ENCODE measurements at regions not wholly inside any gene's neighbourhood (a gene's known extent, or its start where the extent isn't known, plus 50 kb on each side); places are given as distances from the start of the nearest gene placed in this dataset.

- Histone ChIP-seq H3K4me1 (ENCODE audit: control insufficient read depth in 2 of 2, insufficient read depth in 2 of 2, low read length in 2 of 2) (no peaks in the 10 kb centered on the region), H3K27ac (ENCODE audit: low read length in 2 of 2) (no peak overlapping the region), H3K36me3 (replicated peaks in 1 of 2; ENCODE audit: control extremely low read depth in 1 of 2, control insufficient read depth in 1 of 2, extremely low read depth in 1 of 2, insufficient read depth in 2 of 2, low read length in 1 of 2) (no peaks in the 10 kb centered on the region), H3K9ac (ENCODE audit: low read length) (no peak overlapping the region), H3K79me2 (ENCODE audit: control insufficient read depth, insufficient read depth, low read length) (no peaks in the 10 kb centered on the region), H2AFZ (ENCODE audit: insufficient read depth, low read depth, low read length, poor library complexity, severe bottlenecking) (no peak overlapping the region), H3K4me2 (replicated peaks; ENCODE audit: low read depth, low read length, poor library complexity, severe bottlenecking) (no peak overlapping the region), H4K20me1 (ENCODE audit: control insufficient read depth, insufficient read depth, low read length, poor library complexity, severe bottlenecking) (no peaks in the 10 kb centered on the region), H3K9me3 (ENCODE audit: control extremely low read depth in 1 of 3, control insufficient read depth in 2 of 3, insufficient read depth in 1 of 3, low read length in 2 of 3) (peaks cover 0 to 12% (median 0%) of the 10 kb centered on the region in 3 donors), H3K4me3 (ENCODE audit: control extremely low read depth in 1 of 5, extremely low read depth in 1 of 5, insufficient read depth in 1 of 5, low read depth in 2 of 5, low read length in 4 of 5) (no peak overlapping the region), H3K27me3 (replicated peaks in 1 of 4; ENCODE audit: control extremely low read depth in 1 of 4, control insufficient read depth in 3 of 4, insufficient read depth in 4 of 4, low read length in 3 of 4) (no peaks in the 10 kb centered on the region)
- ATAC-seq (ENCODE audit: low read depth) (no peak), DNase-seq (no peak)
- H3K27ac Mint-ChIP-seq, result no peak overlapping the region
- H3K4me3 Mint-ChIP-seq, result no peak overlapping the region
- WGBS (ENCODE audit: insufficient coverage), result 95% methylated on average over 37 of the region's 37 CpGs
- no peaks in the 10 kb centered on the region for H3K27me3 Mint-ChIP-seq
- intact Hi-C loops (cut with micrococcal nuclease), result no loop called here
- ChIA-PET CTCF (no interaction called here), POLR2A (no interaction called here)
- H3K9me3 Mint-ChIP-seq (ENCODE audit: insufficient read depth), result no peaks in the 10 kb centered on the region
- H3K4me1 Mint-ChIP-seq, result no peaks in the 10 kb centered on the region
- no peak for TF ChIP-seq EZH2 (IDR thresholded peaks at IDR 0.05; ENCODE audit: borderline replicate concordance, insufficient read depth, low read depth, low read length, poor library complexity, severe bottlenecking)
- TF ChIP-seq CTCF (IDR thresholded peaks at IDR 0.05), result no peak
Observed at GRCh38 chr7:156232931-156233705, 407.5 kb upstream of the RNF32 start.

- no peak overlapping the region for H2AFZ ChIP-seq (ENCODE audit: insufficient read depth, low read depth, low read length, poor library complexity, severe bottlenecking)
- no peak overlapping the region for H3K4me3 ChIP-seq (ENCODE audit: control extremely low read depth in 1 of 5, extremely low read depth in 1 of 5, insufficient read depth in 1 of 5, low read depth in 2 of 5, low read length in 4 of 5)
- TF ChIP-seq EZH2 (IDR thresholded peaks at IDR 0.05; ENCODE audit: borderline replicate concordance, insufficient read depth, low read depth, low read length, poor library complexity, severe bottlenecking) (no peak), CTCF (IDR thresholded peaks at IDR 0.05) (no peak)
- H3K9ac ChIP-seq (ENCODE audit: low read length), result no peak overlapping the region
- Mint-ChIP-seq H3K27me3 (no peaks in the 10 kb centered on the region), H3K9me3 (ENCODE audit: insufficient read depth) (no peaks in the 10 kb centered on the region), H3K4me1 (no peaks in the 10 kb centered on the region), H3K27ac (no peak overlapping the region), H3K4me3 (no peak overlapping the region)
- no peak overlapping the region for H3K4me2 ChIP-seq (replicated peaks; ENCODE audit: low read depth, low read length, poor library complexity, severe bottlenecking)
- intact Hi-C loops (cut with micrococcal nuclease), result no loop called here
- ATAC-seq (ENCODE audit: low read depth) (no peak), DNase-seq (no peak)
- H3K36me3 ChIP-seq (replicated peaks in 1 of 2; ENCODE audit: control extremely low read depth in 1 of 2, control insufficient read depth in 1 of 2, extremely low read depth in 1 of 2, insufficient read depth in 2 of 2, low read length in 1 of 2), result no peaks in the 10 kb centered on the region
- no peaks in the 10 kb centered on the region for H3K79me2 ChIP-seq (ENCODE audit: control insufficient read depth, insufficient read depth, low read length)
- ChIA-PET POLR2A (no interaction called here), CTCF (no interaction called here)
- no peaks in the 10 kb centered on the region for H3K27me3 ChIP-seq (replicated peaks in 1 of 4; ENCODE audit: control extremely low read depth in 1 of 4, control insufficient read depth in 3 of 4, insufficient read depth in 4 of 4, low read length in 3 of 4)
- 98% methylated on average over 10 of the region's 12 CpGs for WGBS (ENCODE audit: insufficient coverage)
- peaks cover 0 to 7% (median 0%) of the 10 kb centered on the region in 3 donors for H3K9me3 ChIP-seq (ENCODE audit: control extremely low read depth in 1 of 3, control insufficient read depth in 2 of 3, insufficient read depth in 1 of 3, low read length in 2 of 3)
- H4K20me1 ChIP-seq (ENCODE audit: control insufficient read depth, insufficient read depth, low read length, poor library complexity, severe bottlenecking), result no peaks in the 10 kb centered on the region
- no peaks in the 10 kb centered on the region for H3K4me1 ChIP-seq (ENCODE audit: control insufficient read depth in 2 of 2, insufficient read depth in 2 of 2, low read length in 2 of 2)
- no peak overlapping the region for H3K27ac ChIP-seq (ENCODE audit: low read length in 2 of 2)
Observed at GRCh38 chr7:156230576-156230975, 410.0 kb upstream of the RNF32 start.

All from B cell (primary cell).